ENCODE measurements at regions not wholly inside any gene's neighbourhood (a gene's known extent, or its start where the extent isn't known, plus 50 kb on each side); places are given as distances from the start of the nearest gene placed in this dataset.

- DNase-seq (ENCODE audit: low read depth in 2 of 2), result no peak
These were observed 215.1 kb upstream of the PAPPA start for GRCh38 chr9:115938479-115938878.

GRCh38 chr9:115939065-115939765 lies 214.4 kb upstream of the PAPPA start:
- DNase-seq (ENCODE audit: low read depth in 2 of 2), result no peak

- no peak for DNase-seq (ENCODE audit: low read depth in 2 of 2)
These were observed 211.9 kb upstream of the PAPPA start for GRCh38 chr9:115941561-115942315.

DNA sequence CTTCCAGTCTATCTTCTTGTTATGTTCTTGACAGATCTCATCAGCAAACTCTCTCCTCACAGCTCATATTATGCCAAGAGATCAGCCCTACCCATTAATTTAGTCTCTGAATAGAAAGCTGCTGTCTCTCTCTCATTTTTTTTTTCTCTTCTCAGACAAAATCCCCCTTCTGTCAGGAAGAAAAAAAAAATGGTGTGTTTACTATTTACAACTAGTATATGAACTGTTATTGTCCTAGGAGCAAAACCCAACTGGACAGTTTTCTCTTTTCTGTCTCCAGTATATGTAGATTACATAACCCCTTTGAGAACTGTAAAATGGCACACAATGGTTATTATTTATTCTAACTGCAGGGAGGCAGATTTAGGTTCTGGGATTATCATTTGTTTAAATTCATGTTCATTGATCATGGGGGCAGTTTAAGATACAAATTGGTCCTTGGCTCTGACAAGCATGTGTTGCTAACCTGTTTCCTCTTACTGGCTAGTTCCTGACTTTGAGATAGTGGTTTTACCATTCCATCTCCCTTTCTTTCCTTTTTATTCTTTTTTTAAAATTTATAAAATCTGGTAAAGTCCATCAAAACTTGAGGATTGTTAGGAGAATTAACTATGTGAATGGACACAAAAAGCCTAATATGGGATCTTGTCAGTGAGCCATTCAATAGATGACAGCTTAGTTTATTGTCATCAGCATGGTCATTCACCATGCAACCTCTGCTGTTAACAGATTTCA lies 210.0 kb upstream of the PAPPA start:
- no peak for DNase-seq (ENCODE audit: low read depth in 2 of 2)

DNA sequence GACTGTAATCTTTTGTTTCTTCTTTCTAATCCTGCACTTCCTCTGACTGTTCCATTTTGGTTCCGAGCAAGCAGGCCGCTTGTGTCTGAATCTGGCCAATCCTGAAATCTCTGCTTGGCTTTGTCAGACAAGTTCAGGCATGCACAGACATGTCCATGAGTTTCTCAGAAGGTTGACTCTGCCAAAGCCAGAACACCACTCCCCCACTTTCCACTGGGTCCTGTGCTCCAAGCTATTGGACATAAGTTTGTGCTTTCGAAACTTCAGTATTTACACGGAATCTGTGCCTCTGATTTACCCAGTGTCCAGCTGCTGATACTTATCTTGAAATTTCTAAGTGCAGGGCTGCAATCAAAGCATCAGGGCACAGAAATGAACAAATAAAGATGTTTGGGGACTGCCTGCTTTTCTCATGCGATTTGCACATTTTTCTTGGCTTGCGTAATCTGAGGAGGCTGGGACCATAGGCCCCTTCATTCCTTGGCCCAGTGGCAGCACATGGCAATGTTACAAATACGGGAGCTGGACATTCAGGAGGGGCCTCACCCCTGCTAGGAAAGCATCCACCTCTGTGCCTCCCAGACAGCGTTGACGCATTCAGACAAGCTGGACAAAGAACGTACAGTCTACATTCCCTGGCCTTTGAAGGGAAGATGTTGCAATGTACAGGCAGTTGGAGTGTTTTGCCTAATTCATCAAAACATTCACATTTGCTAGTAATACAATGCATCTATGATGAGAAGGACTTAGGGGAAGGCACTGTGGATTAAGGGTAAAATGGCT lies 209.2 kb upstream of the PAPPA start:
- DNase-seq (ENCODE audit: low read depth in 2 of 2), result no peak

GRCh38 chr9:115945009-115945431 lies 208.6 kb upstream of the PAPPA start:
- no peak for DNase-seq (ENCODE audit: low read depth in 2 of 2)

DNA sequence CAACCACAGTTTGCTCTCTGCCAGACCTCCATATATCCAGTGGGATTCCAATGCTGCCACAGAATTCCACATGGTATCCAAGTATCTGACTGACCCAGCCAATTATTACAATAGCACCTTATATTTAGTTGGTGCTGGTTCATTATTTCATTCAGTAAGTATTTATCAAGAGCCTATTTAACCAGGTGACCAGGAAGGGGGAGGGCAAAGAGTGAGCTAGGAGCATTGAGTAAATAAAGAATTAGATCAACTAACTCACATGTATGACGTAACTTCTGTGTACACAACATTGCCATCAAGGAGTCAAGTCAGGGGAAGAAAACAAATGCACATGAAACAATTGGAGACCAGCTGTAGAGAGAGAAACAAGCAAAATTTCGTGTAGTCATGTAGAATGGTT lies 207.1 kb upstream of the PAPPA start:
- no peak for DNase-seq (ENCODE audit: low read depth in 2 of 2)

DNA sequence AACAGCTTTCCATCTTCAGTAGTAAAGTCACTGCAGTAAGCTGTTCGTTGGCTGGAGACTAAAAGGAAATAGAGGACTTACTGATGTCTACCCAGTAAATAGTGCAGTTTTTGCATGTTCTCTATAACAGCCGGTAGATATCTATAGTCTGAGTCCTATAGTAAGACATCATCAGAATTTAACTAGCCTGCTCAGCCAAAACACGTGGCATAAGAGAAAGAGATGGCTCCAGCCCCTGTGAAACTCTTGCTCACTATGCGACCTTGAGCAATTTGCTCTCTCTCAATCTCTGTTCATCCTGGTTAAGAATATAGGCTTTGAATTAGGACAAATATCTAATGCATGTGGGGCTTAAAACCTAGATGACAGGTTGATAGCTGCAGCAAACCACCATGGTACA lies 201.6 kb upstream of the PAPPA start:
- no peak for DNase-seq (ENCODE audit: low read depth in 2 of 2)

GRCh38 chr9:115952430-115953292 lies 200.9 kb upstream of the PAPPA start:
- no peak for DNase-seq (ENCODE audit: low read depth in 2 of 2)

DNA sequence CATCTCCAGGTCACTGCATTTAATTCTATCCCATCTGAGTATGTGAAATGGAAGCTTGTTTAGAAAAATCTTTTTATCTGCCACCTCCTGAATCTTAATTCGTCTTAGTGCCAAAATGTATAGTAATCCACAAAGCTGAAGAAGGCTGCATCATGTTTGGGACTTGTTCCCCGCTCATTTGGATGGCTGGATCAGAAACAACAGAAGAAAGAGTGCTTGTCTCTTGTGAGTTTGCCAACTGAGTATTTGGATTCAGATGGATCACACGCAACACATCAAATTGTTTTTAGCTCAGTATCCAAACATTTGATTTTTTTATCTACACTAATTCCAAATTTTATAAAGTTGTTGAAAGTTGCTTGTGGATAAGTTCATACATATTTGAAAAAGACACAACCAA lies 197.2 kb upstream of the PAPPA start:
- DNase-seq (ENCODE audit: low read depth in 2 of 2), result no peak

DNA sequence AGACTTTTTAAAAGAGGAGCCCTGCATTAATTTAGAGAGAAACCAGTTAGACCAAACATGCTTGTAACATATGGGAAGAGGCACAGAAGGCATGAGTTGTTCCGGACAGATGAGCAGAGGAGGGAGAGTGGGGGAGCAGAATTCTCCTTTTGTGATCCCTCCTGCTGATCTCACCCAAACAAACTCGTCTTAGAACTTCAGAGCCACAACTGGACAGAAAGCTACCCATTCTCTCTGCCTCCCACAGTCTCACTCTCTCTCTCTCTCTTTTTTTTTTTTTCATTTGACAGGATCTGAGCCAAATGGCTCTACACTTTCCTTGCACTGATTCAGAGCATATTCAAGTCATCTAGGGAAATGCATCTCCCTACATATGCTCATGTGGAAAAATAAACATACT lies 196.0 kb upstream of the PAPPA start:
- no peak for DNase-seq (ENCODE audit: low read depth in 2 of 2)

DNA sequence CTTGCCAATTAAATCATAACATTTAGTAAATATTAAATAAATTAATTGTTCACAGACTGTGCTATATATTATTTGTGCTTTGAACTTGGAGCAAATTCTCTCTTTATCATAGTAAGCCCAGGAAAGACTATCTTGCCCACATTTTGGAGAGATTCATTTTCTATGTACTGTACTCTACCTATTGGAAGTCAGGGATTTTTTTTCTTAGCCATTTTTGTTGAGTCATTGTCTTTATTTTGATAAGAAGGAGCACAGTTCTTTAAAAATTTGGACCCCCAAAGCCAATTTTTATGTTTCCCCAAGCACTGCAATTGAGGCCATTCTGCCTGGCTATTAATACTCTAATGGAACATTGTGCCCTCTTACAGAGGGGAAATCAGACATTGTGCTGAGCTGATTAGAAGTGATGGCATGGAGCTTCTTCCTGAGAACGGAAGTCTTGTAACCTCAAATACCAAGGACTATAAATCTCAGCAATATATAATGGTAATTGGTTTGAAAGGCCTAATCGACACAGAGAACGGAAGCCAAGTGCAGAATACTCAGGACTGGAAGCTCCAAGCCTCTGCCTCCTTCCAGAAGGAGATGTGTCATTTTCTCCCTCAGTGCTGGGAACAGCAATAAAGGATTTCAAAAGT lies 188.8 kb upstream of the PAPPA start:
- no peak for DNase-seq (ENCODE audit: low read depth in 2 of 2)

DNA sequence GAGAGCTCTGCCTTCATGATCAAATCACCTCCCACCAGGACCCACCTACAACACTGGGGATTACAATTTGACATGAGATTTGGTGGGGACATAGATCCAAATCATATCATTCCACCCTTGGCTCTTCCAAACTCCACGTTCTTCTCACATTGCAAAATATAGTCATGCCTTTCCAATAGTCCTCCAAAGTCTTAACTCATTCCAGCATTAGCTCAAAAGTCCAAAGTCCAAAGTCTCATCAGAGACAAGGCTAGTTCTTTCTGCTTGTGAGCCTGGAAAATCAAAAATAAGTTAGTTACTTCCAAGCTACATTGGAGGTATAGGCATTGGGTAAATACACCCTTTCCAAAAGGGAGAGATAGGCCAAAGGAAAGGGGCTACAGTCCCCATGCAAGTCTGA lies 186.9 kb upstream of the PAPPA start:
- DNase-seq (ENCODE audit: low read depth in 2 of 2), result no peak

DNA sequence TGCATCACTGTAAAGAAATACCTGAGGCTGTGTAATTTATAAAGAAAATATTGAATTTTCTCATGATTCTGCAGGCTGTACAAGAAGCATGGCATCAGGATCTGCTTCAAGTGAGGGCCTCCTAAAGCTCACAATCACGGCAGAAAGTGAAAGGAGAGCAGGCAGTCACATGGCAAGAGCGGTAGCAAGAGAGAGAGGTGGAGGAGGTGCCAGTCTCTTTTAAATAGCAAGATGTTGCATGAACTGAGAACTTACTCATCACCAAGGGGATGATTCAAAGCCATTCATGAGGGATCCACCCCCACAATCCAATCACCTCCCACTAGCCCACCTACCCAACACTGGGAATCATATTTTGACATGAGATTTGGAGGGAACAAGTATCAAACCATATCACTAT lies 184.5 kb upstream of the PAPPA start:
- no peak for DNase-seq (ENCODE audit: low read depth in 2 of 2)

DNA sequence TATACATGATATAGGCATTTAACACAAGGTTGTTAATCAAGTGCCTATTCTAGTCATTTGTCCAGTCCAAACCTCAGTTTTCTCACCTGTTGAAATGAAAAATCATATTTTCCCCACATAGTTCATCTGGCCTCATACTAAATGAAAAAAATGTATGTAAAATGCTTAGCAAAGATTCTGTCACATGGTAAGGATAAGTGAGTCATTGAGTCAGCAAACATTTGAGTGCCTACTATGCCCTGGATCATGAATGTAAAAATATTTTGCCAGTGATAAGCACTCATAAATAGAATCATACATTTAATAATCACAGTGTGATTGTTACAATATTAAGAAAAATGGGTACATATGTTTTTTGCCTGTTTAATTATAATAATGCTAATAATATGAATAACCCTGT lies 181.2 kb upstream of the PAPPA start:
- no peak for DNase-seq (ENCODE audit: low read depth in 2 of 2)

DNA sequence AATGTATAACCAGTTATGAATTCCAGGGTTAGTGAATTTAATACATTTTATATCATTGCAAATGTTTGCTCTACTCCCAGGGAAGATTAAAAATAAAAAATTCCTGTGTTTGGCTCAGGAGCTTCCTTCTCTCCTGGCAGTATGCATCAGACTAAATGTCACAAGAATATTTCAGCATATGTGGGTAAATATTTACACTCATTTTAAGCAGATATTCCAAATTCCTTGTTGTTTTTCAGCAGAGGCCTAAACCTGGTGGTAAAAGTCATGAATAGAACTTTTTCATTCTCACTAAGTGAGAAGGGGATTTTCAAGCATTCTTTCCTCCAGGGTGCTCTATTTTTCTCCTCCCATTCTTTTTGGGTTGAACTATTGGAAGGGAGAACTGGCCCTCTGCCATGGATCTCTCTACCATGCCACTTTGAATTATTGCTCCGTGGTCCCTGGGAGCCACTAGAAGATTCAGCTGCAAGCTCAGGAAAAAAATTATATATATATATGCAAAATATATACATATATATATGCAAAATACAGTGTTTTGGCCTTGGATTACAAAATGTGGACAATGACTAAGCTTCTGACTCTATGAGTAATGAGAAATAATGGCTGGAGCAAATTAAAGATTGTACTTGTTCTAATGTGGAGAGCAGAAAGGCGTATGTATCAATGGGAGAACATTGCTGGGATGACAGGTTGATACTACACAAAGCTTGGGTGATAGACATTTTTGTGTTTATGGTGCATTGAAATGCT lies 180.6 kb upstream of the PAPPA start:
- DNase-seq (ENCODE audit: low read depth in 2 of 2), result no peak

DNA sequence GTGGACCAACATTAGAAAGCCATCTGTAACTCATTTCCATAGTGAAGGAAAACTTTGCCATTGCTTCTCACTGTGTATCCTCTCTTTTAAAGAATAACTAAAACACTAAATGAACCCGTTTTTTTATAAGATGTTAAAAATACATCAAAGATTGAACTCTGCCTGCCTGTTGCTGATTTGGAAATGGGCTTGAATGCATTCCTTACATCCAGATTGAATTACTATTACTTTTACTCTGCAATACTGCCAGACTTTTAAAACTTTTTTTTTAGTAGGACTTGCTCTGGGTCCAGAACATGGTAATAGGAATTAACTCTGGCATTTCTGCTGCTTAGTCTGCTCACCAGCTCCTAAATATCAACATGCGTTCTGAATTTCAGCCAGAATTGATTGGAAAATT lies 176.8 kb upstream of the PAPPA start:
- DNase-seq (ENCODE audit: low read depth in 2 of 2), result no peak

DNA sequence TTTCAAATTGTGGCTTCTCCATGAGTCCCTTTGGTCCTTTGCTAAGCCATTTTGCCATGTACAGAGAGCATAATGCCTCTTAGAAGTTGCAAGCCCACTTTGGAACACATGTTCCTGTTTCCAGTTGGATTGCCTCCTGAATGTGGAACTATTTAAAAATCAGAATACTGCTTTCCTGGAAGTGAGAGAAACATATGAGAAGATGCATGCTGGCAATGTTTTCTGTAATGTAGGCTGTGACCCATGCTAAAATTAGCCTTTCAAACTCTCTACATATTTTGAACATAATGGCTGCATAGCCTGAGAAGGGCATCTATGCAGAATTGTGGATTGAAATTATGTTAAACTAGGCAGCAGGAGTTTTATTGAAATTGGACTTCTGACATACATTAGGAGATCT lies 175.5 kb upstream of the PAPPA start:
- no peak for DNase-seq (ENCODE audit: low read depth in 2 of 2)

GRCh38 chr9:115978659-115979096 lies 174.9 kb upstream of the PAPPA start:
- DNase-seq (ENCODE audit: low read depth in 2 of 2), result no peak

- no peak for DNase-seq (ENCODE audit: low read depth in 2 of 2)
These were observed 173.5 kb upstream of the PAPPA start for GRCh38 chr9:115980054-115980453.

All from stimulated activated CD4-positive, alpha-beta T cell treated with anti-CD3 and anti-CD28 coated beads, Interleukin-4, amount 100 ng/mL, for 48 hours (primary cell).